Adrenal gland (tissue), 9 donors: ENCODE measurements at regions not wholly inside any gene's neighbourhood (a gene's known extent, or its start where the extent isn't known, plus 50 kb on each side); places are given as distances from the start of the nearest gene placed in this dataset.
"Not testable (repeated sequence)": the region's sequence is repeated elsewhere in the genome, so short reads cannot be mapped to it uniquely, and the experiment has no call there.

ENCODE experiments used
- DNase-seq, 7 donors: peaks; one replicate each; pipeline ENCODE4 v3.0.0-alpha.2; 2019 to 2020
- H3K27ac ChIP-seq, 5 donors: fragments of 200-600 bp; sonication (generic) in 4 of 5; 1 replicate in 3 of 5; 2 replicates in 2 of 5; pipeline versions ENCODE4 v1.5.1 to v1.8.0; 2016 to 2020; ENCODE audit warnings: mild to moderate bottlenecking in 1 of 5
- H3K27me3 ChIP-seq: fragments of 200-600 bp; 2 replicates; pipeline ENCODE4 v1.8.0; 2021
- H3K36me3 ChIP-seq, 2 donors: fragments of 200-600 bp; replicated peaks in 1 of 2; 1 replicate in 1 of 2; 2 replicates in 1 of 2; pipeline versions ENCODE4 v1.5.1 to v1.8.0; 2018 to 2022
- H3K4me1 ChIP-seq, 2 donors: fragments of 200-600 bp; replicated peaks in 1 of 2; 1 replicate in 1 of 2; 2 replicates in 1 of 2; pipeline versions ENCODE4 v1.5.1 to v1.8.0; 2018 to 2021
- H3K4me3 ChIP-seq, 4 donors: fragments of 200-600 bp; sonication (generic) in 3 of 4; one replicate each; pipeline ENCODE4 v1.5.1; 2016 to 2018
- H3K9me3 ChIP-seq, 3 donors: fragments of 200-600 bp; sonication (generic) in 1 of 3; replicated peaks in 1 of 3; 1 replicate in 2 of 3; 2 replicates in 1 of 3; pipeline versions ENCODE4 v1.5.1 to v1.8.0; 2016 to 2021
- POLR2A ChIP-seq, 2 donors: fragments of 450-650 bp; IDR thresholded peaks; one replicate each; pipeline ENCODE4 v1.6.1; 2017; ENCODE audit warnings: antibody characterized with exemption in 2 of 2, mild to moderate bottlenecking in 2 of 2, moderate library complexity in 1 of 2
- WGBS, 4 donors: extraction: QIAGEN DNeasy Blood & Tissue Kit in 2 of 4; methylation state at CpG; one replicate each; pipeline versions ENCODE4 v1.1.5 to v1.1.7; 2013 to 2017; 5-methylcytosine and 5-hydroxymethylcytosine counted together
- intact Hi-C, 2 donors: fragments of 100-400 bp; cut with DNase I; formaldehyde crosslinking; loops; one replicate each; pipeline versions ENCODE4 v1.14.1 to v1.15.0; 2022 to 2023
- TF ChIP-seq, protein P1 (sequence below), 6 experiments: fragments of 450-650 bp in 4 of 6; fragments of 200-600 bp in 2 of 6; sonication (generic) in 1 of 6; IDR thresholded peaks; 1 replicate in 5 of 6; 2 replicates in 1 of 6; pipeline versions ENCODE4 v1.5.1 to v1.8.0; 2016 to 2021; ENCODE audit warnings: antibody characterized with exemption in 6 of 6, mild to moderate bottlenecking in 2 of 6, moderate library complexity in 1 of 6
- donor health status: healthy with polysubstance abuse.
- donor health status: Bipolar disorder and iron deficiency.
- donor health status: DM: yes; HTN: yes; CAD: no.
- donor health status: DM: no; HTN: no; CAD: no.
- donor health status: DM: no; HTN: no; CAD: no.

DNA sequence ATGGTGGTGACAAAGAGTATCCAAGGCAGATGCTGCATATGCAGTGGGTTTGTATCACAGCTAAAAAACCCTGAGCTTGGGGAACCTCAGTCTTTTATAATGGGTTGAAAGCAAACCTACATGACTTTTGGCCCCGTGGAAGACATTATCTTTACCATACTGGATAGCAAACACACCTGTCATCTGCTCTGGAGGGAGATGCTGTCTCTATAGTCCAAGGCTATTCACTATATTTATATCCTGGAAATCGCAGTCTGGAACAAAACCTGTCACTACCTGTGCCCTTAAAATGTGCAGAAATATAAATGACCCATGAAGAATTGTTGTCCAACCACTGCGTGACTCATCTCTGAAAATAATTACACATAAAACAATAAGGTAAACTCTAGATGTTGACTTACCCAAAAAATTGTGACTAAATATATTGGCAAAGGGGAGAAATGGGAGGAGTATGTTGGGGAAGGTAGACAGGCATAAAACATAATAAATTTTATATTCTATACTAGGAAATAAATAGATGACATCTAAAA, 121.0 kb upstream of the CXADR start:
- Histone ChIP-seq H3K36me3 (no peaks in the 10 kb centered on the region), H3K9me3 (no peaks in the 10 kb centered on the region), H3K27me3 (no peaks in the 10 kb centered on the region), H3K4me3 (no peak overlapping the region), H3K27ac (no peak overlapping the region), H3K4me1 (no peaks in the 10 kb centered on the region)
- intact Hi-C loops, result loop anchor here in 1 of 2 donors (5.0 kb wide), 1 partner anchor 190 kb away; no protein-coding TSS in a partner anchor
- 58 to 80% (median 70%) methylated on average over 3 of the region's 3 CpGs for WGBS, 4 donors
- no peak for TF ChIP-seq POLR2A (IDR thresholded peaks at IDR 0.05)
- TF ChIP-seq, protein P1, sequence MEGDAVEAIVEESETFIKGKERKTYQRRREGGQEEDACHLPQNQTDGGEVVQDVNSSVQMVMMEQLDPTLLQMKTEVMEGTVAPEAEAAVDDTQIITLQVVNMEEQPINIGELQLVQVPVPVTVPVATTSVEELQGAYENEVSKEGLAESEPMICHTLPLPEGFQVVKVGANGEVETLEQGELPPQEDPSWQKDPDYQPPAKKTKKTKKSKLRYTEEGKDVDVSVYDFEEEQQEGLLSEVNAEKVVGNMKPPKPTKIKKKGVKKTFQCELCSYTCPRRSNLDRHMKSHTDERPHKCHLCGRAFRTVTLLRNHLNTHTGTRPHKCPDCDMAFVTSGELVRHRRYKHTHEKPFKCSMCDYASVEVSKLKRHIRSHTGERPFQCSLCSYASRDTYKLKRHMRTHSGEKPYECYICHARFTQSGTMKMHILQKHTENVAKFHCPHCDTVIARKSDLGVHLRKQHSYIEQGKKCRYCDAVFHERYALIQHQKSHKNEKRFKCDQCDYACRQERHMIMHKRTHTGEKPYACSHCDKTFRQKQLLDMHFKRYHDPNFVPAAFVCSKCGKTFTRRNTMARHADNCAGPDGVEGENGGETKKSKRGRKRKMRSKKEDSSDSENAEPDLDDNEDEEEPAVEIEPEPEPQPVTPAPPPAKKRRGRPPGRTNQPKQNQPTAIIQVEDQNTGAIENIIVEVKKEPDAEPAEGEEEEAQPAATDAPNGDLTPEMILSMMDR (IDR thresholded peaks at IDR 0.05), result no peak
- DNase-seq, result no peak

DNA sequence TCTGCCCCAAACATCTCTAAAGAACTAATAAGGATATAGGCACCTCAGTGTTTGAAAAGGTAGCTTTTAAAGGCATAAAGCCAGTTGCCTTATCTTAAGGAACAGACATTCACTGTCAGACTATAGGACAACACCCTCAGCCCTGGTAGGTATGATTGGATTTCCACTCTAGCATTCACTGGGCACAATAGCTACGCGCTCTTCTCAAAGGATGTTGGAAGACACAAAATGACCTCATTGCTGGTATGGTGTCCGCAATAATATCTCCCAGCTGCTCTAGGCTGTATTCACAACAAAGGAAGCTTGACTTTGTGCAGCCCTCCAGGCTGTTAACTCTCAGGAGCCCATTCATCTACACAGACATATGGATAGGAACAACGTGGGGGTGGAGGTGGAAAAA, 119.4 kb upstream of the CXADR start:
- no peak overlapping the region for H3K27ac ChIP-seq
- no peaks in the 10 kb centered on the region for H3K36me3 ChIP-seq
- H3K9me3 ChIP-seq, result no peaks in the 10 kb centered on the region
- WGBS, 4 donors, result 59 to 71% (median 63%) methylated on average over 4 of the region's 4 CpGs
- no peak overlapping the region for H3K4me3 ChIP-seq
- TF ChIP-seq POLR2A (IDR thresholded peaks at IDR 0.05), result no peak
- TF ChIP-seq, protein P1 (IDR thresholded peaks at IDR 0.05), result no peak
- H3K27me3 ChIP-seq, result no peaks in the 10 kb centered on the region
- intact Hi-C loops, result loop anchor here in 1 of 2 donors (5.0 kb wide), 1 partner anchor 189 kb away; no protein-coding TSS in a partner anchor
- H3K4me1 ChIP-seq, result no peaks in the 10 kb centered on the region
- DNase-seq, result no peak

DNA sequence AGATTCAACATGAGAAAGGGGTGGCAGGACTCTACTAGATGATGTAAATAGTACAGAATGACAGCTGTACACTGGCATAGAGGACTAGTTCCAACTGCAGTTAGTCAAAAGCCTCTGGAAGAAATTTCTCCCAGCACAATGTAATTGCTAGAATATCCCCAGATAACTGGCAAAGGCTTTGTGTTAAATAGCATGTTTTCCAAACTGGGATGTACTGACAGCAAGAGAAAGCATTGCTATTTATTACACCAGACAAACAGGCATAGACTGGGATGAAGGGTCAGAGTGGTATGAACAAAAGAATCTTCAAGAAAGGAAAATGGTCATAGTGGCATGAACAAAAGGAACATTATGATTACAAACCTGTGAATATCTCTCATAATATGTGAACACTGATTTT, 115.9 kb upstream of the CXADR start:
- no peaks in the 10 kb centered on the region for H3K4me1 ChIP-seq
- H3K36me3 ChIP-seq, result no peaks in the 10 kb centered on the region
- no peak overlapping the region for H3K4me3 ChIP-seq
- no peak for DNase-seq
- no peaks in the 10 kb centered on the region for H3K27me3 ChIP-seq
- no peaks in the 10 kb centered on the region for H3K9me3 ChIP-seq
- TF ChIP-seq POLR2A (IDR thresholded peaks at IDR 0.05), result no peak
- TF ChIP-seq, protein P1 (IDR thresholded peaks at IDR 0.05), result no peak
- H3K27ac ChIP-seq, result no peak overlapping the region
- intact Hi-C loops, result no loop called here

DNA sequence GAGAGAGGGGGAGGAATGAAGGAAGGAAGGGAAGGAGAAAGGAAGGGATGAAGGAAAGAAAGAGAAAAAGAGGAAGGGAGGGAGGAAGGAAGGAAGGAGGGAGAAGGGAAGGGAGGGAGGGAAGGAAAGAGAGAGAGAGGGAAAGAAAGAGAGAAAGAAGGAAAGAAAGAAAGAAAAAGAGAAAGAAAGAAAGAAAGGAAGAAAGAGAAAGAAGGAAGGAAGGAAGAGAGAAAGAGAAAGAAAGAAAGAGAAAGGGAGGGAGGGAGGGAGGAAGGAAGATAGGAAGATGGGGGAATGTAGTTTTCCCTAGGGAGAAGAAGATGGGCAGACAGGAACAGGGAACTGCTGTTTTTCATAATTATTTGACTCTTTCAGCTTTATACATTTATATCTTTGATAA, 115.1 kb upstream of the CXADR start:
- H3K36me3 ChIP-seq, result no peaks in the 10 kb centered on the region
- H3K4me3 ChIP-seq, result no peak overlapping the region
- intact Hi-C loops, result no loop called here
- no peak for TF ChIP-seq POLR2A (IDR thresholded peaks at IDR 0.05)
- TF ChIP-seq, protein P1 (IDR thresholded peaks at IDR 0.05), result no peak
- no peak overlapping the region for H3K27ac ChIP-seq
- no peak for DNase-seq
- no peaks in the 10 kb centered on the region for H3K4me1 ChIP-seq
- H3K27me3 ChIP-seq, result no peaks in the 10 kb centered on the region
- no peaks in the 10 kb centered on the region for H3K9me3 ChIP-seq

DNA sequence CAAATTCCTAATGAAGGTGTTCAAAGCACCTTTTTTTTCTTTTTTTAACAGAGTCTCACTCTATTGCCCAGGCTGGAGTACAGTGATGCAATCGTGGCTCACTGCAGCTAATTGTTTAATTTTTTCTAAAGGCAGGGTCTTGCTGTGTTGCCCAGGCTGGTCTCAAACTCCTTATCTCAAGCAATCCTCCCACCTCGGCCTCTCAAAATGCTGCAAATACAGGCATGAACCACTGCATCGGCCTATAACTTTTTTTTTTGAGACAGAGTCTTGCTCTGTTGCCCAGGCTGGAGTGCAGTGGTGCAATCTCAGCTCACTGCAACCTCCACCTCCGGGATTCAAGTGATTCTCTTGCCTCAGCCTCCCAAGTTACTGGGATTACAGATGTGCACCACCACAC, 113.9 kb upstream of the CXADR start:
- WGBS, 4 donors, result 65 to 87% (median 81%) methylated on average over 3 to 4 of the region's 4 CpGs
- intact Hi-C loops, DNase-seq, H3K36me3 ChIP-seq, H3K4me3 ChIP-seq, H3K4me1 ChIP-seq, H3K27ac ChIP-seq, H3K9me3 ChIP-seq, H3K27me3 ChIP-seq: not testable (repeated sequence)
